Nephron (organoid): ENCODE measurements at regions not wholly inside any gene's neighbourhood (a gene's known extent, or its start where the extent isn't known, plus 50 kb on each side); places are given as distances from the start of the nearest gene placed in this dataset.
A peak's percentile ranks its signal among the peaks of the same experiment; 100 is the strongest.
"Not testable (repeated sequence)": the region's sequence is repeated elsewhere in the genome, so short reads cannot be mapped to it uniquely, and the experiment has no call there.

Experiments used
- H3K27ac Mint-ChIP-seq, 3 experiments: 2 replicates each; pipeline ENCODE4 v1.8.0; 2020; ENCODE audit warnings: mixed read lengths in 3 of 3, mild to moderate bottlenecking in 2 of 3, moderate library complexity in 1 of 3
- H3K27me3 Mint-ChIP-seq: 2 replicates; pipeline ENCODE4 v1.8.0; 2021; ENCODE audit warnings: low read depth, mild to moderate bottlenecking, moderate library complexity, mixed read lengths
- H3K36me3 Mint-ChIP-seq: 2 replicates; pipeline ENCODE4 v1.8.0; 2020; ENCODE audit warnings: low read depth, mixed read lengths
- H3K4me1 Mint-ChIP-seq: 2 replicates; pipeline ENCODE4 v1.8.0; 2020; ENCODE audit warnings: mixed read lengths
- H3K4me3 Mint-ChIP-seq, 3 experiments: 2 replicates each; pipeline ENCODE4 v1.8.0; 2020; ENCODE audit warnings: mild to moderate bottlenecking in 3 of 3, mixed read lengths in 3 of 3, moderate library complexity in 2 of 3
- H3K9me3 Mint-ChIP-seq: 2 replicates; pipeline ENCODE4 v1.8.0; 2020; ENCODE audit warnings: mixed read lengths
- CTCF ChIP-seq, 3 experiments: fragments of 200-600 bp; sonication (generic); IDR thresholded peaks; one replicate each; pipeline ENCODE4 v1.5.0; 2021; ENCODE audit warnings: antibody characterized with exemption in 3 of 3; ENCODE audit not compliant: unreplicated experiment in 3 of 3

- H3K36me3 Mint-ChIP-seq, result no peaks in the 10 kb centered on the region
- peak overlapping the region in 1 of 3 experiments; percentile 6 for H3K4me3 Mint-ChIP-seq
- no peaks in the 10 kb centered on the region for H3K27me3 Mint-ChIP-seq
- peaks cover 2% of the 10 kb centered on the region for H3K9me3 Mint-ChIP-seq
- peaks cover 5% of the 10 kb centered on the region for H3K4me1 Mint-ChIP-seq
- TF ChIP-seq CTCF (IDR thresholded peaks at IDR 0.05; ENCODE audit: unreplicated experiment in 3 of 3), result no peak
- H3K27ac Mint-ChIP-seq, result no peak overlapping the region
Observed at GRCh38 chr17:70709596-70709995, 540.3 kb downstream of the KCNJ2 start.

GRCh38 chr17:70713694-70714093 is 544.4 kb downstream of the KCNJ2 start:
- Mint-ChIP-seq H3K4me3 (no peak overlapping the region), H3K27me3 (no peaks in the 10 kb centered on the region), H3K4me1 (peaks cover 10% of the 10 kb centered on the region), H3K27ac (no peak overlapping the region), H3K36me3 (no peaks in the 10 kb centered on the region), H3K9me3 (no peaks in the 10 kb centered on the region)
- no peak for TF ChIP-seq CTCF (IDR thresholded peaks at IDR 0.05; ENCODE audit: unreplicated experiment in 3 of 3)

GRCh38 chr17:70716551-70716950 is 547.2 kb downstream of the KCNJ2 start:
- no peak for TF ChIP-seq CTCF (IDR thresholded peaks at IDR 0.05; ENCODE audit: unreplicated experiment in 3 of 3)
- Mint-ChIP-seq H3K36me3 (no peaks in the 10 kb centered on the region), H3K27me3 (no peaks in the 10 kb centered on the region), H3K27ac (peak overlapping the region in 1 of 3 experiments; percentile 10), H3K4me1 (peaks cover 5% of the 10 kb centered on the region), H3K4me3 (no peak overlapping the region), H3K9me3 (no peaks in the 10 kb centered on the region)

GRCh38 chr17:70717042-70717441 is 547.7 kb downstream of the KCNJ2 start:
- TF ChIP-seq CTCF (IDR thresholded peaks at IDR 0.05; ENCODE audit: unreplicated experiment in 3 of 3), result no peak

GRCh38 chr17:70736375-70736957 is 567.1 kb downstream of the KCNJ2 start:
- Mint-ChIP-seq H3K4me1 (no peaks in the 10 kb centered on the region), H3K27ac (no peak overlapping the region), H3K36me3 (no peaks in the 10 kb centered on the region), H3K4me3 (no peak overlapping the region), H3K27me3 (peaks cover 8% of the 10 kb centered on the region), H3K9me3 (no peaks in the 10 kb centered on the region)
- no peak for TF ChIP-seq CTCF (IDR thresholded peaks at IDR 0.05; ENCODE audit: unreplicated experiment in 3 of 3)

More at GRCh38 chr17:70717042-70717441, 547.7 kb downstream of the KCNJ2 start:
- Mint-ChIP-seq H3K36me3 (no peaks in the 10 kb centered on the region), H3K27me3 (no peaks in the 10 kb centered on the region), H3K4me1 (peaks cover 5% of the 10 kb centered on the region), H3K27ac (peak overlapping the region in 1 of 3 experiments; percentile 10), H3K9me3 (no peaks in the 10 kb centered on the region), H3K4me3 (no peak overlapping the region)

GRCh38 chr17:70739065-70739464 is 569.7 kb downstream of the KCNJ2 start:
- Mint-ChIP-seq H3K27ac (no peak overlapping the region), H3K27me3 (peaks cover 1% of the 10 kb centered on the region), H3K4me1 (no peaks in the 10 kb centered on the region), H3K36me3 (no peaks in the 10 kb centered on the region), H3K4me3 (no peak overlapping the region), H3K9me3 (peaks cover 2% of the 10 kb centered on the region)
- TF ChIP-seq CTCF (IDR thresholded peaks at IDR 0.05; ENCODE audit: unreplicated experiment in 3 of 3), result no peak

- not testable (repeated sequence) for H3K9me3 Mint-ChIP-seq, H3K27me3 Mint-ChIP-seq, H3K27ac Mint-ChIP-seq, H3K4me3 Mint-ChIP-seq, H3K4me1 Mint-ChIP-seq, H3K36me3 Mint-ChIP-seq
Observed at GRCh38 chr17:70746574-70746973, 577.2 kb downstream of the KCNJ2 start.
